ENCODE measurements at regions not wholly inside any gene's neighbourhood (a gene's known extent, or its start where the extent isn't known, plus 50 kb on each side); places are given as distances from the start of the nearest gene placed in this dataset.

DNA sequence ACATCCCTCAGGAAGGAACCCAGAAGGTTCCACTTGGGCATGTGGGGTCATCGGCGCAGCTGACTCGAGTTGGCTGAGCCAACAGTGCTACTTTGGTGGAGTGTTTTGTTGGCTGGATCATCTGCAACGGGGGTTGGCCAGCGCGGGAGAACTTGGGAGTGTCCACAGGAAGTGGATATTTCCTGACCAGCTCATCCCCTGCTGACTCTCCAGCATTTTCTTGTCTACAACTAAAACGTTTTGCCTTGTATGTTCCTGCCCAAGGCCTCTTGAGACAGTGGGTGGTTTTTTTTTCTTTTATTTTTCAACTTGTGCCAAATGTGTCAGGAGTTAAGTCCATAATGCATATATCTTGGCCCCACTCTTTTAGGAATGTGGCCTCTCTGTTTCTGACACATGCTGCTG, 208.6 kb downstream of the ZNF365 start (continued):
- TF ChIP-seq, protein P1, sequence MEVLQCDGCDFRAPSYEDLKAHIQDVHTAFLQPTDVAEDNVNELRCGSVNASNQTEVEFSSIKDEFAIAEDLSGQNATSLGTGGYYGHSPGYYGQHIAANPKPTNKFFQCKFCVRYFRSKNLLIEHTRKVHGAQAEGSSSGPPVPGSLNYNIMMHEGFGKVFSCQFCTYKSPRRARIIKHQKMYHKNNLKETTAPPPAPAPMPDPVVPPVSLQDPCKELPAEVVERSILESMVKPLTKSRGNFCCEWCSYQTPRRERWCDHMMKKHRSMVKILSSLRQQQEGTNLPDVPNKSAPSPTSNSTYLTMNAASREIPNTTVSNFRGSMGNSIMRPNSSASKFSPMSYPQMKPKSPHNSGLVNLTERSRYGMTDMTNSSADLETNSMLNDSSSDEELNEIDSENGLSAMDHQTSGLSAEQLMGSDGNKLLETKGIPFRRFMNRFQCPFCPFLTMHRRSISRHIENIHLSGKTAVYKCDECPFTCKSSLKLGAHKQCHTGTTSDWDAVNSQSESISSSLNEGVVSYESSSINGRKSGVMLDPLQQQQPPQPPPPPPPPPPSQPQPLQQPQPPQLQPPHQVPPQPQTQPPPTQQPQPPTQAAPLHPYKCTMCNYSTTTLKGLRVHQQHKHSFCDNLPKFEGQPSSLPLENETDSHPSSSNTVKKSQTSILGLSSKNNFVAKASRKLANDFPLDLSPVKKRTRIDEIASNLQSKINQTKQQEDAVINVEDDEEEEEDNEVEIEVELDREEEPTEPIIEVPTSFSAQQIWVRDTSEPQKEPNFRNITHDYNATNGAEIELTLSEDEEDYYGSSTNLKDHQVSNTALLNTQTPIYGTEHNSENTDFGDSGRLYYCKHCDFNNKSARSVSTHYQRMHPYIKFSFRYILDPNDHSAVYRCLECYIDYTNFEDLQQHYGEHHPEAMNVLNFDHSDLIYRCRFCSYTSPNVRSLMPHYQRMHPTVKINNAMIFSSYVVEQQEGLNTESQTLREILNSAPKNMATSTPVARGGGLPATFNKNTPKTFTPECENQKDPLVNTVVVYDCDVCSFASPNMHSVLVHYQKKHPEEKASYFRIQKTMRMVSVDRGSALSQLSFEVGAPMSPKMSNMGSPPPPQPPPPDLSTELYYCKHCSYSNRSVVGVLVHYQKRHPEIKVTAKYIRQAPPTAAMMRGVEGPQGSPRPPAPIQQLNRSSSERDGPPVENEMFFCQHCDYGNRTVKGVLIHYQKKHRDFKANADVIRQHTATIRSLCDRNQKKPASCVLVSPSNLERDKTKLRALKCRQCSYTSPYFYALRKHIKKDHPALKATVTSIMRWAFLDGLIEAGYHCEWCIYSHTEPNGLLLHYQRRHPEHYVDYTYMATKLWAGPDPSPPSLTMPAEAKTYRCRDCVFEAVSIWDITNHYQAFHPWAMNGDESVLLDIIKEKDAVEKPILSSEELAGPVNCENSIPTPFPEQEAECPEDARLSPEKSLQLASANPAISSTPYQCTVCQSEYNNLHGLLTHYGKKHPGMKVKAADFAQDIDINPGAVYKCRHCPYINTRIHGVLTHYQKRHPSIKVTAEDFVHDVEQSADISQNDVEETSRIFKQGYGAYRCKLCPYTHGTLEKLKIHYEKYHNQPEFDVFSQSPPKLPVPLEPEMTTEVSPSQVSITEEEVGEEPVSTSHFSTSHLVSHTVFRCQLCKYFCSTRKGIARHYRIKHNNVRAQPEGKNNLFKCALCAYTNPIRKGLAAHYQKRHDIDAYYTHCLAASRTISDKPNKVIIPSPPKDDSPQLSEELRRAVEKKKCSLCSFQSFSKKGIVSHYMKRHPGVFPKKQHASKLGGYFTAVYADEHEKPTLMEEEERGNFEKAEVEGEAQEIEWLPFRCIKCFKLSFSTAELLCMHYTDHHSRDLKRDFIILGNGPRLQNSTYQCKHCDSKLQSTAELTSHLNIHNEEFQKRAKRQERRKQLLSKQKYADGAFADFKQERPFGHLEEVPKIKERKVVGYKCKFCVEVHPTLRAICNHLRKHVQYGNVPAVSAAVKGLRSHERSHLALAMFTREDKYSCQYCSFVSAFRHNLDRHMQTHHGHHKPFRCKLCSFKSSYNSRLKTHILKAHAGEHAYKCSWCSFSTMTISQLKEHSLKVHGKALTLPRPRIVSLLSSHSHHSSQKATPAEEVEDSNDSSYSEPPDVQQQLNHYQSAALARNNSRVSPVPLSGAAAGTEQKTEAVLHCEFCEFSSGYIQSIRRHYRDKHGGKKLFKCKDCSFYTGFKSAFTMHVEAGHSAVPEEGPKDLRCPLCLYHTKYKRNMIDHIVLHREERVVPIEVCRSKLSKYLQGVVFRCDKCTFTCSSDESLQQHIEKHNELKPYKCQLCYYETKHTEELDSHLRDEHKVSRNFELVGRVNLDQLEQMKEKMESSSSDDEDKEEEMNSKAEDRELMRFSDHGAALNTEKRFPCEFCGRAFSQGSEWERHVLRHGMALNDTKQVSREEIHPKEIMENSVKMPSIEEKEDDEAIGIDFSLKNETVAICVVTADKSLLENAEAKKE (CRISPR knock-in tag; IDR thresholded peaks at IDR 0.05), result no peak

DNA sequence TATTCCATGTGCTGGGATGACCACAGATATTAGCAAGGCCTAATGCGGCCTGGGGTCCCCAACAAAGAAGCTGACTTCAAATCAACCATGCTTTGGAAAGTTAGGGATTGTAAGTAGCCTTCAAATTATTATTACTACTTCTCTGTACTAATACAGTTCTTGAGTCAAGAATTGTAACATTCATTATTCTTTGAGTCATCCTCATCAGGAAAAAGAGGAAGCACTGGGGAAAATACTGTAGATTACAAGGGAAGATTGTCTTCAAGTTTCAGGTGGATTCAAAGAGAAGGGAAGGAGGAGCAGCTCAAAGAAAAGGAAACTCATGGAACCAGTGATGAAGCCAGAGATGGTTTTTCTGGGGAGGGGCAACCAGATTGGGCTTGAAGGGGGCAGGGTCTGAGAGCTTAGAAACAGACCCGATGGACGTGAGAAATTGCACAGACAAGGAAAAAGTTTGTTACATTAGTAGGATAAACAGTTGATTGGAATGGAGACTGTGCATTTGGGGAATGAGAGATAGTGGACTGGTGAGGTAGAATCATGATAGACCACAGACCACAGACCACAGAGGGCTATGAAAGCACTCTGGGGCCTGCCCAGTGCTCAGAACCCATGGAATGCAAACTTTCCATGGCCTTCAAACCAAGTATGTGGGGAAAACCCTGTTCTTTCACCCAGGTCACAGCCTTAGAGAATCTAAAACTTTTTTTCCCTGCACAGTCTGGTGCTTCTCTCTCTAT, 209.9 kb downstream of the ZNF365 start:
- DNase-seq (ENCODE audit: low spot score) (no peak), ATAC-seq (no peak)
- Mint-ChIP-seq H3K36me3 (ENCODE audit: low read depth) (no peaks in the 10 kb centered on the region; the same call in 2 of the 3 replicates), H3K4me1 (no peaks in the 10 kb centered on the region), H3K9me3 (no peaks in the 10 kb centered on the region), H3K27ac (no peak overlapping the region), H3K27me3 (ENCODE audit: insufficient read depth, low read depth, poor library complexity) (peaks cover 2% of the 10 kb centered on the region), H3K4me3 (no peak overlapping the region)
- Histone ChIP-seq H3K4me3 (no peak overlapping the region), H3K4me2 (no peak overlapping the region), H3K9me2 (ENCODE audit: insufficient read depth) (peaks cover 15% of the 10 kb centered on the region; the same call in 1 of the 2 replicates), H4K20me1 (replicated peaks; ENCODE audit: insufficient read depth) (no peaks in the 10 kb centered on the region), H3K79me2 (replicated peaks; ENCODE audit: insufficient read depth) (no peaks in the 10 kb centered on the region), H3K36me3 (ENCODE audit: insufficient read depth) (no peaks in the 10 kb centered on the region), H3K27me3 (ENCODE audit: insufficient read depth) (no peaks in the 10 kb centered on the region), H3F3A (replicated peaks; ENCODE audit: low read depth) (no peaks in the 10 kb centered on the region), H2AFZ (no peak overlapping the region), H3K27ac (ENCODE audit: low read depth) (no peak overlapping the region), H3K4me1 (ENCODE audit: insufficient read depth) (no peaks in the 10 kb centered on the region)
- no peak for TF ChIP-seq JUNB (IDR thresholded peaks at IDR 0.05; ENCODE audit: unreplicated experiment)

DNA sequence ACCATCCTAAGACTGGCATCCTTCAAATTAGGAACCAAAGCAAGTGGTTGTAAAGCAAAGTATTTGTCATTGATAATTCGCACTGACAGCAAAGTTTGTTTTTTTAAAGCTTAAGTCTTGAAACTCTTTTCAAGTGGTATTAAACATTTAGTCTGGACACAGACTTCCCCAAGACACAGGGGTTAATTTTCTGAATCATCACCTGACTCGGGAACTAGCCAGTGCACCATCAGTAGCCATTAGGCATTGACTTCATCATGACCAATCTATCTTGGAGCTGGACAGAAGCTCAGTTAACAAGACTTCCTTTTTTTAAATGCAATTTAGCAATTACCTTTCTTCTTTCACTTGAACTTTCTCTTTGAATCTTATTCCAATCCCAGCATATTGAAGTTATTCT, 210.6 kb downstream of the ZNF365 start:
- no peak overlapping the region for H3K4me3 Mint-ChIP-seq
- peaks cover 15% of the 10 kb centered on the region; the same call in 1 of the 2 replicates for H3K9me2 ChIP-seq (ENCODE audit: insufficient read depth)
- H3K4me1 Mint-ChIP-seq, result no peaks in the 10 kb centered on the region
- H3K4me2 ChIP-seq, result no peak overlapping the region
- ATAC-seq (no peak), DNase-seq (ENCODE audit: low spot score) (no peak)
- no peaks in the 10 kb centered on the region for H3K4me1 ChIP-seq (ENCODE audit: insufficient read depth)
- no peaks in the 10 kb centered on the region for H3K36me3 ChIP-seq (ENCODE audit: insufficient read depth)
- no peak overlapping the region for H3K27ac ChIP-seq (ENCODE audit: low read depth)
- no peak overlapping the region for H3K27ac Mint-ChIP-seq
- H3K27me3 Mint-ChIP-seq (ENCODE audit: insufficient read depth, low read depth, poor library complexity), result peaks cover 2% of the 10 kb centered on the region
- H3K9me3 Mint-ChIP-seq, result no peaks in the 10 kb centered on the region
- H3K27me3 ChIP-seq (ENCODE audit: insufficient read depth), result no peaks in the 10 kb centered on the region
- no peaks in the 10 kb centered on the region for H3K79me2 ChIP-seq (replicated peaks; ENCODE audit: insufficient read depth)
- H3K36me3 Mint-ChIP-seq (ENCODE audit: low read depth), result no peaks in the 10 kb centered on the region; the same call in 2 of the 3 replicates
- H3K4me3 ChIP-seq, result no peak overlapping the region
- no peaks in the 10 kb centered on the region for H3F3A ChIP-seq (replicated peaks; ENCODE audit: low read depth)
- H2AFZ ChIP-seq, result no peak overlapping the region
- no peaks in the 10 kb centered on the region for H4K20me1 ChIP-seq (replicated peaks; ENCODE audit: insufficient read depth)
- TF ChIP-seq, protein P2, sequence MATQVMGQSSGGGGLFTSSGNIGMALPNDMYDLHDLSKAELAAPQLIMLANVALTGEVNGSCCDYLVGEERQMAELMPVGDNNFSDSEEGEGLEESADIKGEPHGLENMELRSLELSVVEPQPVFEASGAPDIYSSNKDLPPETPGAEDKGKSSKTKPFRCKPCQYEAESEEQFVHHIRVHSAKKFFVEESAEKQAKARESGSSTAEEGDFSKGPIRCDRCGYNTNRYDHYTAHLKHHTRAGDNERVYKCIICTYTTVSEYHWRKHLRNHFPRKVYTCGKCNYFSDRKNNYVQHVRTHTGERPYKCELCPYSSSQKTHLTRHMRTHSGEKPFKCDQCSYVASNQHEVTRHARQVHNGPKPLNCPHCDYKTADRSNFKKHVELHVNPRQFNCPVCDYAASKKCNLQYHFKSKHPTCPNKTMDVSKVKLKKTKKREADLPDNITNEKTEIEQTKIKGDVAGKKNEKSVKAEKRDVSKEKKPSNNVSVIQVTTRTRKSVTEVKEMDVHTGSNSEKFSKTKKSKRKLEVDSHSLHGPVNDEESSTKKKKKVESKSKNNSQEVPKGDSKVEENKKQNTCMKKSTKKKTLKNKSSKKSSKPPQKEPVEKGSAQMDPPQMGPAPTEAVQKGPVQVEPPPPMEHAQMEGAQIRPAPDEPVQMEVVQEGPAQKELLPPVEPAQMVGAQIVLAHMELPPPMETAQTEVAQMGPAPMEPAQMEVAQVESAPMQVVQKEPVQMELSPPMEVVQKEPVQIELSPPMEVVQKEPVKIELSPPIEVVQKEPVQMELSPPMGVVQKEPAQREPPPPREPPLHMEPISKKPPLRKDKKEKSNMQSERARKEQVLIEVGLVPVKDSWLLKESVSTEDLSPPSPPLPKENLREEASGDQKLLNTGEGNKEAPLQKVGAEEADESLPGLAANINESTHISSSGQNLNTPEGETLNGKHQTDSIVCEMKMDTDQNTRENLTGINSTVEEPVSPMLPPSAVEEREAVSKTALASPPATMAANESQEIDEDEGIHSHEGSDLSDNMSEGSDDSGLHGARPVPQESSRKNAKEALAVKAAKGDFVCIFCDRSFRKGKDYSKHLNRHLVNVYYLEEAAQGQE (IDR thresholded peaks at IDR 0.05; ENCODE audit: unreplicated experiment), result no peak
- no peak for TF ChIP-seq STAT1 (IDR thresholded peaks at IDR 0.05; ENCODE audit: unreplicated experiment)
- no peak for TF ChIP-seq POLR2AphosphoS5 (IDR thresholded peaks at IDR 0.05; ENCODE audit: low read depth)
